Transverse colon (tissue), 4 donors: ENCODE measurements at regions not wholly inside any gene's neighbourhood (a gene's known extent, or its start where the extent isn't known, plus 50 kb on each side); places are given as distances from the start of the nearest gene placed in this dataset.

ENCODE experiments used
- CTCF ChIP-seq, 5 experiments: fragments of 200-600 bp in 3 of 5; fragments of 450-650 bp in 2 of 5; sonication (generic) in 3 of 5; IDR thresholded peaks; 1 replicate in 2 of 5; 2 replicates in 3 of 5; pipeline ENCODE4 v1.5.1; 2016 to 2017; ENCODE audit warnings: antibody characterized with exemption in 5 of 5, inconsistent platforms in 3 of 5, mild to moderate bottlenecking in 2 of 5, moderate library complexity in 1 of 5
- EP300 ChIP-seq: sonication (generic); formaldehyde crosslinking; IDR thresholded peaks from one replicate; pipeline ENCODE4 v1.6.1; 2017; ENCODE audit warnings: antibody characterized with exemption, low read depth
- POLR2A ChIP-seq: fragments of 450-650 bp; IDR thresholded peaks from one replicate; pipeline ENCODE4 v1.6.1; 2016; ENCODE audit warnings: antibody characterized with exemption, mild to moderate bottlenecking, moderate library complexity
- POLR2AphosphoS5 ChIP-seq, 3 donors: sonication (generic); formaldehyde crosslinking; IDR thresholded peaks; one replicate each; pipeline ENCODE4 v1.6.1; 2016; ENCODE audit warnings: antibody characterized with exemption in 3 of 3

- no peak for TF ChIP-seq CTCF (IDR thresholded peaks at IDR 0.05)
- peak in 1 of 3 donors; percentile 26 for TF ChIP-seq POLR2AphosphoS5 (IDR thresholded peaks at IDR 0.05)
- no peak for TF ChIP-seq POLR2A
- TF ChIP-seq EP300 = no peak
These were observed 644.9 kb downstream of the CCDC171 start for GRCh38 chr9:16197578-16198370.
